Mammary epithelial cell (primary cell): ENCODE measurements at regions not wholly inside any gene's neighbourhood (a gene's known extent, or its start where the extent isn't known, plus 50 kb on each side); places are given as distances from the start of the nearest gene placed in this dataset.

Source experiments
- EZH2 ChIP-seq: IDR thresholded peaks from 2 replicates; pipeline ENCODE4 v1.6.1; 2012; ENCODE audit warnings: low read length, inconsistent platforms, borderline replicate concordance
- TF ChIP-seq, protein P1 (sequence below), 2 donors: IDR thresholded peaks in 1 of 2; conservative IDR thresholded peaks in 1 of 2; 2 replicates each; pipeline ENCODE4 v1.5.1; 2011 to 2012; ENCODE audit warnings: inconsistent platforms in 2 of 2, low read length in 2 of 2, mild to moderate bottlenecking in 2 of 2, control low read depth in 1 of 2, low read depth in 1 of 2; ENCODE audit not compliant: insufficient read depth in 1 of 2; ENCODE audit errors: extremely low read depth in 1 of 2

DNA sequence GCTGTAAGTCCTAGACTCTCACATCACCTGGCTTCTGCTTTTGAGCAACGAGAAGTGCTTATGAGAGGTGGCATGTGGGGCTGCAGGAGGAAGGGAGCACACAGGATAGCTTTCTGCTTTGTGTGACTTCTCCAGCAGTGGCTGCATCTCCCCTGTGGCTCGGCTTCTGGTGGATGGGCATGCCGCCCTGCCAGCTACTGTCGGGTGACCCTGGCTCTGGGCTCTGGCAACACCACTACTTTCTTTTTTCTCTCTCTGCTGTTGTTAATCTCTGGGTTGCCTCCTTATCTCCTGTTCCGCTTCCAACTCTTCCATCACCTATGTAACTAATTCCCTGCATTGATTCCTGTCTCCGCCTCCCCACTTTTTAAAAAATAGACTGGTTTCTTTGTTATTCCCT lies 209.1 kb upstream of the DAAM1 start:
- TF ChIP-seq, protein P1, sequence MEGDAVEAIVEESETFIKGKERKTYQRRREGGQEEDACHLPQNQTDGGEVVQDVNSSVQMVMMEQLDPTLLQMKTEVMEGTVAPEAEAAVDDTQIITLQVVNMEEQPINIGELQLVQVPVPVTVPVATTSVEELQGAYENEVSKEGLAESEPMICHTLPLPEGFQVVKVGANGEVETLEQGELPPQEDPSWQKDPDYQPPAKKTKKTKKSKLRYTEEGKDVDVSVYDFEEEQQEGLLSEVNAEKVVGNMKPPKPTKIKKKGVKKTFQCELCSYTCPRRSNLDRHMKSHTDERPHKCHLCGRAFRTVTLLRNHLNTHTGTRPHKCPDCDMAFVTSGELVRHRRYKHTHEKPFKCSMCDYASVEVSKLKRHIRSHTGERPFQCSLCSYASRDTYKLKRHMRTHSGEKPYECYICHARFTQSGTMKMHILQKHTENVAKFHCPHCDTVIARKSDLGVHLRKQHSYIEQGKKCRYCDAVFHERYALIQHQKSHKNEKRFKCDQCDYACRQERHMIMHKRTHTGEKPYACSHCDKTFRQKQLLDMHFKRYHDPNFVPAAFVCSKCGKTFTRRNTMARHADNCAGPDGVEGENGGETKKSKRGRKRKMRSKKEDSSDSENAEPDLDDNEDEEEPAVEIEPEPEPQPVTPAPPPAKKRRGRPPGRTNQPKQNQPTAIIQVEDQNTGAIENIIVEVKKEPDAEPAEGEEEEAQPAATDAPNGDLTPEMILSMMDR (conservative IDR thresholded peaks at IDR 0.05 in 1 of 2, IDR thresholded peaks at IDR 0.05 in 1 of 2; ENCODE audit: extremely low read depth in 1 of 2, insufficient read depth in 1 of 2, low read depth in 1 of 2, low read length in 2 of 2), result no peak
- no peak for TF ChIP-seq EZH2
